ENCODE measurements at regions not wholly inside any gene's neighbourhood (a gene's known extent, or its start where the extent isn't known, plus 50 kb on each side); places are given as distances from the start of the nearest gene placed in this dataset.
"Not testable (repeated sequence)": the region's sequence is repeated elsewhere in the genome, so short reads cannot be mapped to it uniquely, and the experiment has no call there.

- no peak for DNase-seq (ENCODE audit: extremely low read depth, low read depth)
Observed at GRCh38 chr2:226307487-226308322, 491.9 kb downstream of the IRS1 start.

GRCh38 chr2:226306969-226307368 lies 492.7 kb downstream of the IRS1 start:
- no peak for DNase-seq (ENCODE audit: extremely low read depth, low read depth)

- no peak for DNase-seq (ENCODE audit: extremely low read depth, low read depth)
Observed at GRCh38 chr2:226304308-226304707, 495.3 kb downstream of the IRS1 start.

GRCh38 chr2:226303707-226304106 lies 495.9 kb downstream of the IRS1 start:
- DNase-seq (ENCODE audit: extremely low read depth, low read depth), result no peak

GRCh38 chr2:226300196-226300886 lies 499.3 kb downstream of the IRS1 start:
- no peak for DNase-seq (ENCODE audit: extremely low read depth, low read depth)

GRCh38 chr2:226299771-226300170 lies 499.8 kb downstream of the IRS1 start:
- no peak for DNase-seq (ENCODE audit: extremely low read depth, low read depth)

GRCh38 chr2:226295681-226296080 lies 503.9 kb downstream of the IRS1 start:
- DNase-seq (ENCODE audit: extremely low read depth, low read depth), result no peak

GRCh38 chr2:226295123-226295522 lies 504.5 kb downstream of the IRS1 start:
- no peak for DNase-seq (ENCODE audit: extremely low read depth, low read depth)

- not testable (repeated sequence) for DNase-seq (ENCODE audit: extremely low read depth, low read depth)
Observed at GRCh38 chr2:226291281-226291680, 508.3 kb downstream of the IRS1 start.

GRCh38 chr2:226286916-226287315 lies 512.7 kb downstream of the IRS1 start:
- no peak for DNase-seq (ENCODE audit: extremely low read depth, low read depth)

- no peak for DNase-seq (ENCODE audit: extremely low read depth, low read depth)
Observed at GRCh38 chr2:226283796-226284195, 515.8 kb downstream of the IRS1 start.

GRCh38 chr2:226282151-226282550 lies 517.5 kb downstream of the IRS1 start:
- no peak for DNase-seq (ENCODE audit: extremely low read depth, low read depth)

- not testable (repeated sequence) for DNase-seq (ENCODE audit: extremely low read depth, low read depth)
Observed at GRCh38 chr2:226280136-226280535, 519.5 kb downstream of the IRS1 start.

GRCh38 chr2:226275215-226275614 lies 524.4 kb downstream of the IRS1 start:
- no peak for DNase-seq (ENCODE audit: extremely low read depth, low read depth)

- DNase-seq (ENCODE audit: extremely low read depth, low read depth), result no peak
Observed at GRCh38 chr2:226274143-226274542, 525.5 kb downstream of the IRS1 start.

- no peak for DNase-seq (ENCODE audit: extremely low read depth, low read depth)
Observed at GRCh38 chr2:226273440-226273839, 526.2 kb downstream of the IRS1 start.

GRCh38 chr2:226272435-226272834 lies 527.2 kb downstream of the IRS1 start:
- no peak for DNase-seq (ENCODE audit: extremely low read depth, low read depth)

GRCh38 chr2:226270285-226271058 lies 529.1 kb downstream of the IRS1 start:
- no peak for DNase-seq (ENCODE audit: extremely low read depth, low read depth)

- DNase-seq (ENCODE audit: extremely low read depth, low read depth), result no peak
Observed at GRCh38 chr2:226267516-226268289, 531.9 kb downstream of the IRS1 start.

GRCh38 chr2:226256709-226257376 lies 542.8 kb downstream of the IRS1 start:
- no peak for DNase-seq (ENCODE audit: extremely low read depth, low read depth)
